ENCODE measurements at regions not wholly inside any gene's neighbourhood (a gene's known extent, or its start where the extent isn't known, plus 50 kb on each side); places are given as distances from the start of the nearest gene placed in this dataset.
A peak's percentile ranks its signal among the peaks of the same experiment; 100 is the strongest.

DNA sequence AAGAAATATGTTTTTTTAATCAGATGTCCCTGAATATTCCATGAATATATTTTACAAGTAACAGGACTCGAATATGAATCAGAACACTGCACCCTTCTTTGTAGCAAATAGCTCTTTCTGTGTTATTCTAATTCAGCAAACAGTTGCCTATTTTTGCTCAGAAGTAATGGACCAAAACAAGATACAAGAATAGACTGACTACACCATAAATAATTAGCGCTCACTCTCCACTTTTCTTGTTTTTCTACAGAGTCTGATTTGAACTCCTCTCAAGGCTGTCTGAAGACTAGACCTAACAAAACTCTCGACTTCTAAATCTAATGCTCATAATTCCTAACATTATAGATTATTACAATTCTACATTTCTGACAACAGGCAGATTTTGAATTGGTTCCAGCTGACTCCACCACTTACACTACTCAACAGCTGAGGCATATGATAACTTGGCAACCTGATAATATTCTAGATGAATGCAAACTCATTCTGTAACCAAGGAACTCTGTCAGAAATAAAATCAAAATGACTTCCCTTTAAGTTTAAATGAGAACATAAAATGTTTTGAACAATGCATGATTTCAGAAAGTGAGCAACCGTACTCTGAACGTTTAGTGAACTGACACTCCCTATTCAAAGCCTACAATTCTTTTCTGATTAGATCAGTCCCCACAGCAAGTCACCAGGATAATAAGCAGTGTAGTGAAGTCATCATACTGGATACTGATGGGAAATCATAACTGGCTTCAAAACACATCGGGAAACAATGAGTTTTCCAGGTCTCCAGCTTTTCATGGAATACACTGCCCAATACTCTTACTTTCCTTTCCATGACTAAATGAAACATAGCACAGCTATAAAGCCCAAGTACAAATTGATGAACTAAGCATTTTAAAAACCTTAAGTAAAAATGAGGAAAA, 114.2 kb upstream of the BEND6 start:
- peak; percentile 80 for DNase-seq (ENCODE audit: low read depth)
- peak overlapping the region; percentile 83 for H3K4me3 ChIP-seq (ENCODE audit: low read length)
- TF ChIP-seq, protein P1, sequence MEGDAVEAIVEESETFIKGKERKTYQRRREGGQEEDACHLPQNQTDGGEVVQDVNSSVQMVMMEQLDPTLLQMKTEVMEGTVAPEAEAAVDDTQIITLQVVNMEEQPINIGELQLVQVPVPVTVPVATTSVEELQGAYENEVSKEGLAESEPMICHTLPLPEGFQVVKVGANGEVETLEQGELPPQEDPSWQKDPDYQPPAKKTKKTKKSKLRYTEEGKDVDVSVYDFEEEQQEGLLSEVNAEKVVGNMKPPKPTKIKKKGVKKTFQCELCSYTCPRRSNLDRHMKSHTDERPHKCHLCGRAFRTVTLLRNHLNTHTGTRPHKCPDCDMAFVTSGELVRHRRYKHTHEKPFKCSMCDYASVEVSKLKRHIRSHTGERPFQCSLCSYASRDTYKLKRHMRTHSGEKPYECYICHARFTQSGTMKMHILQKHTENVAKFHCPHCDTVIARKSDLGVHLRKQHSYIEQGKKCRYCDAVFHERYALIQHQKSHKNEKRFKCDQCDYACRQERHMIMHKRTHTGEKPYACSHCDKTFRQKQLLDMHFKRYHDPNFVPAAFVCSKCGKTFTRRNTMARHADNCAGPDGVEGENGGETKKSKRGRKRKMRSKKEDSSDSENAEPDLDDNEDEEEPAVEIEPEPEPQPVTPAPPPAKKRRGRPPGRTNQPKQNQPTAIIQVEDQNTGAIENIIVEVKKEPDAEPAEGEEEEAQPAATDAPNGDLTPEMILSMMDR (conservative IDR thresholded peaks at IDR 0.05; ENCODE audit: low read length) = no peak

DNA sequence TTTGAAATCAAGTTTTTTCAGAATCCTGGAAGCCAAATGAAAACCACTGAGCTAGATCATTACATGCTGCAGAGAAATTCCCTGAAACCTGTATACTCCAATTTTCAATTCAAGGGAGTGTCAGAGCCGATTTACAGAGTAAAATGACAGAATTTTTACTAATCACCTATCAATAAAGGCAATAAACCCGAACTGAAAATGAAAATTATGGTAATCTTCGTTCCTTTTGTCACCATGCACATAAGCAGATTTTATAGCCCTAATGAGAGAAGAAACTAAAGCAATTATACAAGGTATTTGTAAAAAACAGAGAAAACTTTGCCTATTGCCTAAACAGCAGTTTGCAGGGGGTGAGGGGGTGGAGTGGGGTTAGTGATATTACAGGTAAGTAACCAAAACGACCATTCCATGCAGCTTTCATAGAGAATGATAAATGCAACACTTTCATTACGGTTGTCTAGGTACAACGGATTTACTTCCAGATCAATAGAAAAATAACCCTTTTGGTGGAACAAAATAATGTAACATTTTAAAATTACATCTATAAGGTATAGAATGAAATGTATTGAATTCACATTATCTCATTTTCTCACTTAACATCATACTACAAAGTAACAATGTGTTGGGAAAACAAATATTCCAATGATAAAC, 115.2 kb upstream of the BEND6 start:
- DNase-seq (ENCODE audit: low read depth) = no peak

DNA sequence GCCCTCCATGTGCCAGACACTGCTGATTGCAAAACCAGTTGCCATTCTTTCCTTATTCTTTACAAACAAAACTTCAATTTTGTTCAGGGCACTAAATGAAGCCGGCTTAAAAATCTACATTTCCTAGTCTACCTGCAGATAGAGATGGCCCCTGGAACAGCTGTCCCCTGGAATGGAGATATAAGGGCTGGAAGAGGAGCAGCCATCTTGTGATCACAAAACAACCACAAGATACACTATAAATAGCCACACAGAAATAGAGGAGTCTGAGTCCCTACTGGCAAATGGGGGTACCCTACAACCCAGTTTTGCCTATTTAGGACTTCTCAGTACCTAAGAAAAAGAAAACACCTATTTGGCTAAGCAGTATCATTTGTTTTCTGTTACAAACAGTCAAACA, 115.9 kb upstream of the BEND6 start:
- no peak for DNase-seq (ENCODE audit: low read depth)
- TF ChIP-seq, protein P1 (conservative IDR thresholded peaks at IDR 0.05; ENCODE audit: low read length) = no peak
- no peak overlapping the region for H3K4me3 ChIP-seq (ENCODE audit: low read length)

More for the DNA sequence above, 115.2 kb upstream of the BEND6 start:
- TF ChIP-seq, protein P1 (conservative IDR thresholded peaks at IDR 0.05; ENCODE audit: low read length) = no peak
- H3K4me3 ChIP-seq (ENCODE audit: low read length) = no peak overlapping the region

DNA sequence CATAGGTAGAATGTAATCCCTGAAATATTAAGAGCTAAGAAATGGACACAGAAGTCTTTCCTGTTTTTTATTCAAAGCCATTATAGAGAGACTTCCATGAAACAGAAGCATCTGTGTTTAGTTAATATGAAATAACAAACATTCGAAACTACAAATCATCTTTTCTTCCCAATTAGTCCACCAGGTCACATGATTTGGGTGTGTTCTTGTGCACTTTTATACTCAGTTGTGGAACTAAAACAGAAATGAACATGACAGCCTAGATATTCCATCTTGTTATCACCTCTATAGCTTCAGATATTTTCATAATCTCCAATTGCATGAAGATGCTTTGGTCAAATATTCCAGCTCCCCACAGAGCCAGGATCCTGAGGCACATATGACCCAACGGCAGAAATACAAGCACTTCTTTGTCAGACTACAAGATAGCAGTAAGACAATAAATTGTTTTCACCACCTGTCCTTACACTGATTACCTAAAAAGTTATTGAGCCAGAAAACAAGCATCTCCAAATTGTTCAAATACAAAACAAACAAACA, 116.8 kb upstream of the BEND6 start:
- TF ChIP-seq, protein P1 (conservative IDR thresholded peaks at IDR 0.05; ENCODE audit: low read length) = no peak
- H3K4me3 ChIP-seq (ENCODE audit: low read length) = no peak overlapping the region
- peak; percentile 35 for DNase-seq (ENCODE audit: low read depth)

DNA sequence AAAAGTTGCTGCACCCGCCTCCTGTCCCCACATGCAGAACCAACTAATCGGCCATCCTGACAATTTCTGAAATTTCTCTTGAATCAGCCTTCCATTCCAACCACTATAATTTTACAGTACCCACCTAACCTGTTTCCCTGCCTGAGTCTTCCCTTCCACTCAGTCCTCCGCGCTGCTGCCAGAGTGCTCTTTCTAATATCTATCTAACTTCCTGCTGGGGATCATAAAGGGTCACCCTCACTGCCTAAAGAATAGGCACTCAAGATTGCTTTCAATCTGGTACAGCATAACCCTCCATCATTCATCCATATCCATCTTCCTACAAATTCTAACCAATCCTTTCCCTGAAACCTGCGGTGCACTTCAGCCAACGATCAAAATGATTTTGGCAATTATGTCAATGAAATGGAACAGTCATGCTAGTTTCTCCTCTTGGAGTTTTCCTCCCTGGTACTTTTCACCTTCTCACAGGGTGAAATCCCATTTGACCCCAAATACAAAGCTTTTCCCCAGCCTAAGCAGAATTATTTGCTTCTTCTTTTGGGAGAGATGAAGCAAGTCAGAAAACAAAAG, 117.5 kb upstream of the BEND6 start:
- no peak overlapping the region for H3K4me3 ChIP-seq (ENCODE audit: low read length)
- DNase-seq (ENCODE audit: low read depth) = no peak
- TF ChIP-seq, protein P1 (conservative IDR thresholded peaks at IDR 0.05; ENCODE audit: low read length) = no peak

DNA sequence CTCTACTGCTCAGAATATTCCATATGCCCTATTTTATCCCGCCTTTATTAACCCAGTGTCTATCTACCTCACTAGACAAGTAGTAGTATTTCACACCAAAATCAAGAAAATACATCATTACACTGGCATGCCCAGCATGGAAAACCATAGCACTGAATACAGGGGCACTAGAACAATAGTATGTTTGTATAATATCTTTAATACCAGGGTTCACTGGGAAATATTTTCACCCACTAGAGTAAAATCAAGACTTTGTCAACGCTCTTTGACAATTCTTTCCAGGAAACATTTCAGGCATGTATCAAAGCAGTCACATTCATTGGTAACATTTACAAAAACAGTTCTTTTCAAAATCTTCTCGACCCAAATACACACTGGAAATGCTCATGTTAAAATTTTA, 119.3 kb upstream of the BEND6 start:
- TF ChIP-seq, protein P1 (conservative IDR thresholded peaks at IDR 0.05; ENCODE audit: low read length) = no peak
- DNase-seq (ENCODE audit: low read depth) = no peak
- no peak overlapping the region for H3K4me3 ChIP-seq (ENCODE audit: low read length)
